Transverse colon (tissue), 4 donors: ENCODE measurements at regions not wholly inside any gene's neighbourhood (a gene's known extent, or its start where the extent isn't known, plus 50 kb on each side); places are given as distances from the start of the nearest gene placed in this dataset.
A peak's percentile ranks its signal among the peaks of the same experiment; 100 is the strongest.

Source experiments
- DNase-seq: peaks from one replicate; pipeline ENCODE4 v3.0.0-alpha.2; 2019
- H3K27ac ChIP-seq, 4 donors: fragments of 200-600 bp; sonication (generic); 2 replicates each; pipeline ENCODE4 v1.5.1; 2016 to 2018; ENCODE audit warnings: inconsistent platforms in 4 of 4
- H3K27me3 ChIP-seq: fragments of 200-600 bp; sonication (generic); 2 replicates; pipeline ENCODE4 v1.5.1; 2017; ENCODE audit warnings: inconsistent platforms
- H3K36me3 ChIP-seq, 4 donors: fragments of 200-600 bp; sonication (generic); 2 replicates each; pipeline ENCODE4 v1.5.1; 2017 to 2019; ENCODE audit warnings: inconsistent platforms in 4 of 4
- H3K4me1 ChIP-seq, 4 donors: fragments of 200-600 bp; sonication (generic); 2 replicates each; pipeline ENCODE4 v1.5.1; 2017 to 2020; ENCODE audit warnings: inconsistent platforms in 4 of 4
- H3K4me3 ChIP-seq, 4 donors: fragments of 200-600 bp; sonication (generic); 1 replicate in 1 of 4; 2 replicates in 3 of 4; pipeline versions ENCODE4 v1.5.1 to v1.6.1; 2017 to 2019; ENCODE audit warnings: inconsistent platforms in 4 of 4
- H3K9me3 ChIP-seq, 2 donors: fragments of 200-600 bp; sonication (generic); 2 replicates each; pipeline ENCODE4 v1.5.1; 2017 to 2019; ENCODE audit warnings: inconsistent platforms in 2 of 2
- EP300 ChIP-seq: sonication (generic); formaldehyde crosslinking; IDR thresholded peaks from one replicate; pipeline ENCODE4 v1.6.1; 2017; ENCODE audit warnings: antibody characterized with exemption, low read depth
- POLR2A ChIP-seq: fragments of 450-650 bp; IDR thresholded peaks from one replicate; pipeline ENCODE4 v1.6.1; 2016; ENCODE audit warnings: antibody characterized with exemption, mild to moderate bottlenecking, moderate library complexity
- POLR2AphosphoS5 ChIP-seq, 3 donors: sonication (generic); formaldehyde crosslinking; IDR thresholded peaks; one replicate each; pipeline ENCODE4 v1.6.1; 2016; ENCODE audit warnings: antibody characterized with exemption in 3 of 3
- WGBS, 2 donors: methylation state at CpG; one replicate each; pipeline ENCODE4 v1.1.5; 2018; ENCODE audit warnings: low coverage in 1 of 2; 5-methylcytosine and 5-hydroxymethylcytosine counted together
- in situ Hi-C, 4 donors: fragments of 200-750 bp; cut with MboI; loops; one replicate each; pipeline versions ENCODE4 v1.15.0 to v1.15.1; 2017; ENCODE audit warnings: low sequenced_read_pairs in 3 of 4, low pct_ligation_motif_present in 1 of 4, low pct_unique_long_range_greater_than_20kb in 1 of 4
- intact Hi-C: fragments of 100-400 bp; cut with DNase I; formaldehyde crosslinking; loops from one replicate; pipeline ENCODE4 v1.15.1; 2023; ENCODE audit warnings: low total_unique reads
- TF ChIP-seq, protein P1 (sequence below), 5 experiments: fragments of 200-600 bp in 3 of 5; fragments of 450-650 bp in 2 of 5; sonication (generic) in 3 of 5; IDR thresholded peaks; 1 replicate in 2 of 5; 2 replicates in 3 of 5; pipeline ENCODE4 v1.5.1; 2016 to 2017; ENCODE audit warnings: antibody characterized with exemption in 5 of 5, inconsistent platforms in 3 of 5, mild to moderate bottlenecking in 2 of 5, moderate library complexity in 1 of 5

GRCh38 chr10:22849077-22849805, 78.6 kb upstream of the ARMC3 start:
- Histone ChIP-seq H3K27ac (peak overlapping the region; percentile 33 to 64 (median 59)), H3K9me3 (no peaks in the 10 kb centered on the region), H3K27me3 (no peaks in the 10 kb centered on the region), H3K4me3 (no peak overlapping the region), H3K36me3 (no peaks in the 10 kb centered on the region), H3K4me1 (peaks cover 0 to 10% (median 3%) of the 10 kb centered on the region in 4 donors)
- in situ Hi-C loops, result no loop called here
- peak; percentile 58 for DNase-seq
- 31 to 53% methylated on average over 8 to 12 of the region's 12 CpGs for WGBS, 2 donors
- intact Hi-C loops, result no loop called here
- no peak for TF ChIP-seq POLR2A
- TF ChIP-seq EP300, result peak; percentile 72
- peak in 2 of 3 donors; percentile 53 to 64 for TF ChIP-seq POLR2AphosphoS5 (IDR thresholded peaks at IDR 0.05)
- TF ChIP-seq, protein P1, sequence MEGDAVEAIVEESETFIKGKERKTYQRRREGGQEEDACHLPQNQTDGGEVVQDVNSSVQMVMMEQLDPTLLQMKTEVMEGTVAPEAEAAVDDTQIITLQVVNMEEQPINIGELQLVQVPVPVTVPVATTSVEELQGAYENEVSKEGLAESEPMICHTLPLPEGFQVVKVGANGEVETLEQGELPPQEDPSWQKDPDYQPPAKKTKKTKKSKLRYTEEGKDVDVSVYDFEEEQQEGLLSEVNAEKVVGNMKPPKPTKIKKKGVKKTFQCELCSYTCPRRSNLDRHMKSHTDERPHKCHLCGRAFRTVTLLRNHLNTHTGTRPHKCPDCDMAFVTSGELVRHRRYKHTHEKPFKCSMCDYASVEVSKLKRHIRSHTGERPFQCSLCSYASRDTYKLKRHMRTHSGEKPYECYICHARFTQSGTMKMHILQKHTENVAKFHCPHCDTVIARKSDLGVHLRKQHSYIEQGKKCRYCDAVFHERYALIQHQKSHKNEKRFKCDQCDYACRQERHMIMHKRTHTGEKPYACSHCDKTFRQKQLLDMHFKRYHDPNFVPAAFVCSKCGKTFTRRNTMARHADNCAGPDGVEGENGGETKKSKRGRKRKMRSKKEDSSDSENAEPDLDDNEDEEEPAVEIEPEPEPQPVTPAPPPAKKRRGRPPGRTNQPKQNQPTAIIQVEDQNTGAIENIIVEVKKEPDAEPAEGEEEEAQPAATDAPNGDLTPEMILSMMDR (IDR thresholded peaks at IDR 0.05), result no peak

DNA sequence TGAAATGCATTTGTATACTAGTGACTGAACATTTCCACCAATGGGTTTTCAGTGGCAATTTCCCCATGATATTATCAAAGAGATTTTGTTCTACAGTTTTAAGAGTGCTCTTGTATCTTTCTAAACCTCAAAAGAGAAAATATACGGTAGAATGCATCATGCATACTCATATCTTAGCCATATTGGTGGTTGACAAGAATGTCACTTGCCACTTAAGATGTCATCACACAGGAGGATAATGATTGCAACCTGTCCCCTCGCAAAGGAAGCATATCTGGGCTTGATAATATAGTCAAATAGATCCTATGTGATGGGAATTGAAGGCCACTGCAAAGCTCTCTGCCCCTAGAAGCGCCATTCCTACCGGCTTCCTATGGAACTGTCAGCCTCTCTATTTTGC, 79.3 kb upstream of the ARMC3 start:
- Histone ChIP-seq H3K4me3 (no peak overlapping the region), H3K36me3 (no peaks in the 10 kb centered on the region), H3K9me3 (no peaks in the 10 kb centered on the region), H3K27me3 (no peaks in the 10 kb centered on the region), H3K27ac (peak overlapping the region in 2 of 4 donors; percentile 50 to 61), H3K4me1 (peaks cover 0 to 10% (median 3%) of the 10 kb centered on the region in 4 donors)
- 91 to 93% methylated on average over 2 to 4 of the region's 4 CpGs for WGBS, 2 donors
- intact Hi-C loops, result no loop called here
- in situ Hi-C loops, result no loop called here
- no peak for TF ChIP-seq POLR2AphosphoS5 (IDR thresholded peaks at IDR 0.05)
- TF ChIP-seq EP300, result no peak
- TF ChIP-seq POLR2A, result no peak
- TF ChIP-seq, protein P1 (IDR thresholded peaks at IDR 0.05), result no peak
- no peak for DNase-seq

GRCh38 chr10:22846294-22846693, 81.6 kb upstream of the ARMC3 start:
- Histone ChIP-seq H3K27ac (no peak overlapping the region), H3K4me1 (peaks cover 0 to 10% (median 3%) of the 10 kb centered on the region in 4 donors), H3K9me3 (no peaks in the 10 kb centered on the region), H3K27me3 (no peaks in the 10 kb centered on the region), H3K4me3 (no peak overlapping the region), H3K36me3 (no peaks in the 10 kb centered on the region)
- no peak for DNase-seq
- 80% methylated on average over 2 of the region's 2 CpGs; no CpG with 5 or more reads in 1 of the 2 donors for WGBS, 2 donors
- in situ Hi-C loops, result no loop called here
- no peak for TF ChIP-seq POLR2A
- TF ChIP-seq POLR2AphosphoS5 (IDR thresholded peaks at IDR 0.05), result no peak
- TF ChIP-seq EP300, result no peak
- TF ChIP-seq, protein P1 (IDR thresholded peaks at IDR 0.05), result no peak
- intact Hi-C loops, result no loop called here

GRCh38 chr10:22839639-22840038, 88.2 kb upstream of the ARMC3 start:
- in situ Hi-C loops, result no loop called here
- Histone ChIP-seq H3K4me1 (no peaks in the 10 kb centered on the region), H3K27me3 (no peaks in the 10 kb centered on the region), H3K27ac (no peak overlapping the region), H3K36me3 (no peaks in the 10 kb centered on the region), H3K9me3 (no peaks in the 10 kb centered on the region), H3K4me3 (no peak overlapping the region)
- WGBS, 2 donors, result 78 to 87% methylated on average over 5 of the region's 5 CpGs
- TF ChIP-seq EP300 (no peak), POLR2AphosphoS5 (IDR thresholded peaks at IDR 0.05) (no peak), POLR2A (no peak)
- TF ChIP-seq, protein P1 (IDR thresholded peaks at IDR 0.05), result no peak
- intact Hi-C loops, result no loop called here
- no peak for DNase-seq
